H1 (cell line): ENCODE measurements at regions not wholly inside any gene's neighbourhood (a gene's known extent, or its start where the extent isn't known, plus 50 kb on each side); places are given as distances from the start of the nearest gene placed in this dataset.

Experiments
- CTCF ChIA-PET: fragments of 300-600 bp; sonication (Branson Sonifier 250); formaldehyde crosslinking; loops from one replicate; lab custom pipeline; 2021; ENCODE audit not compliant: partially characterized antibody; lab: Charles Lee
- POLR2A ChIA-PET: fragments of 300-600 bp; sonication (Branson Sonifier 250); formaldehyde crosslinking; loops from one replicate; lab custom pipeline; 2021; ENCODE audit warnings: inconsistent platforms; ENCODE audit not compliant: partially characterized antibody; lab: Charles Lee
- DNase-seq, 2 experiments: peaks; one replicate each; pipeline versions ENCODE4 v3.0.0 to v3.0.0-alpha.2; 2010 to 2022; ENCODE audit warnings: low spot score in 2 of 2, low read depth in 1 of 2, mixed read lengths in 1 of 2
- FAIRE-seq: peaks from 2 replicates; lab custom pipeline; 2011; peaks lifted over from hg19 to GRCh38; lab: Jason Lieb, UNC
- H2AFZ ChIP-seq: 2 replicates; pipeline ENCODE4 v1.8.1; 2012; ENCODE audit warnings: low read length, inconsistent platforms
- H2AK5ac ChIP-seq: 2 replicates; pipeline ENCODE4 v1.6.1; 2013; ENCODE audit warnings: low read depth, low read length
- H2BK120ac ChIP-seq: replicated peaks from 2 replicates; pipeline ENCODE3; 2013; ENCODE audit warnings: low read depth, low read length, inconsistent platforms
- H2BK12ac ChIP-seq: 2 replicates; pipeline ENCODE4 v1.6.1; 2013; ENCODE audit warnings: low read depth, low read length
- H2BK15ac ChIP-seq: 2 replicates; pipeline ENCODE4 v1.6.1; 2013; ENCODE audit warnings: low read length
- H2BK20ac ChIP-seq: 2 replicates; pipeline ENCODE4 v1.6.1; 2013; ENCODE audit warnings: low read length
- H2BK5ac ChIP-seq: 2 replicates; pipeline ENCODE4 v1.6.1; 2013; ENCODE audit warnings: low read depth, low read length
- H3K14ac ChIP-seq: 2 replicates; pipeline ENCODE4 v1.6.1; 2013; ENCODE audit warnings: inconsistent platforms; ENCODE audit not compliant: insufficient read length
- H3K18ac ChIP-seq: 2 replicates; pipeline ENCODE4 v1.6.1; 2013; ENCODE audit warnings: low read length; ENCODE audit errors: extremely low read depth
- H3K23ac ChIP-seq: 2 replicates; pipeline ENCODE4 v1.6.1; 2013; ENCODE audit warnings: inconsistent platforms; ENCODE audit not compliant: insufficient read length
- H3K23me2 ChIP-seq: 2 replicates; pipeline ENCODE4 v1.6.1; 2013; ENCODE audit warnings: low read depth, low read length
- H3K27ac ChIP-seq: 2 replicates; pipeline ENCODE4 v1.6.1; 2011; ENCODE audit warnings: low read depth, low read length, inconsistent platforms
- H3K27me3 ChIP-seq, 4 experiments: replicated peaks in 1 of 4; 1 replicate in 1 of 4; 2 replicates in 3 of 4; pipeline versions ENCODE4 v1.6.1 to v1.8.1; 2011 to 2013; ENCODE audit warnings: low read length in 3 of 4, mild to moderate bottlenecking in 3 of 4, inconsistent platforms in 2 of 4, mixed read lengths in 2 of 4, moderate library complexity in 1 of 4; ENCODE audit not compliant: control insufficient read depth in 3 of 4, insufficient read depth in 3 of 4; ENCODE audit errors: extremely low read depth in 1 of 4
- H3K36me3 ChIP-seq, 4 experiments: 2 replicates each; pipeline versions ENCODE4 v1.6.1 to v1.8.1; 2011 to 2013; ENCODE audit warnings: mild to moderate bottlenecking in 4 of 4, low read length in 3 of 4, moderate library complexity in 2 of 4, control low read depth in 1 of 4, inconsistent platforms in 1 of 4; ENCODE audit not compliant: insufficient read depth in 4 of 4, control insufficient read depth in 2 of 4
- H3K4ac ChIP-seq: replicated peaks from 2 replicates; pipeline ENCODE3; 2013; ENCODE audit warnings: low read length, low read depth, mixed read lengths, inconsistent platforms; ENCODE audit not compliant: insufficient read length
- H3K4me1 ChIP-seq, 4 experiments: replicated peaks in 1 of 4; 1 replicate in 1 of 4; 2 replicates in 3 of 4; pipeline versions ENCODE4 v1.6.1 to v1.8.1; 2011 to 2013; ENCODE audit warnings: low read length in 3 of 4, inconsistent platforms in 2 of 4, mixed read lengths in 1 of 4; ENCODE audit not compliant: insufficient read depth in 4 of 4, control insufficient read depth in 3 of 4
- H3K4me2 ChIP-seq, 2 experiments: 2 replicates each; pipeline versions ENCODE4 v1.6.1 to v1.8.1; 2011 to 2013; ENCODE audit warnings: low read depth in 2 of 2, low read length in 2 of 2, control low read depth in 1 of 2, inconsistent platforms in 1 of 2, mild to moderate bottlenecking in 1 of 2; ENCODE audit not compliant: insufficient read depth in 1 of 2
- H3K4me3 ChIP-seq, 4 experiments: fragments of 200-600, 300-600 bp in 1 of 4; sonication (generic), shearing (Covaris generic), sonication (Bioruptor Twin) in 1 of 4; 2 replicates each; pipeline versions ENCODE4 v1.5.1 to v1.8.1; 2011 to 2016; ENCODE audit warnings: low read length in 4 of 4, low read depth in 3 of 4, control low read depth in 2 of 4, inconsistent platforms in 2 of 4, mild to moderate bottlenecking in 2 of 4, mixed read lengths in 1 of 4, moderate library complexity in 1 of 4; ENCODE audit not compliant: insufficient read depth in 2 of 4; ENCODE audit errors: extremely low read depth in 1 of 4
- H3K56ac ChIP-seq: replicated peaks from 2 replicates; pipeline ENCODE3; 2013; ENCODE audit warnings: low read depth, mild to moderate bottlenecking, mixed read lengths, low read length, inconsistent platforms; ENCODE audit not compliant: insufficient read length
- H3K79me1 ChIP-seq: 2 replicates; pipeline ENCODE4 v1.6.1; 2013; ENCODE audit warnings: low read depth, low read length, control low read depth
- H3K79me2 ChIP-seq, 2 experiments: 2 replicates each; pipeline versions ENCODE4 v1.6.1 to v1.8.1; 2012 to 2013; ENCODE audit warnings: low read length in 2 of 2, mild to moderate bottlenecking in 2 of 2, inconsistent platforms in 1 of 2; ENCODE audit not compliant: insufficient read depth in 2 of 2, control insufficient read depth in 1 of 2
- H3K9ac ChIP-seq, 4 experiments: replicated peaks in 1 of 4; 1 replicate in 1 of 4; 2 replicates in 3 of 4; pipeline versions ENCODE4 v1.6.1 to v1.8.1; 2011 to 2013; ENCODE audit warnings: low read depth in 3 of 4, low read length in 3 of 4, control low read depth in 2 of 4, mild to moderate bottlenecking in 2 of 4, moderate library complexity in 2 of 4, inconsistent platforms in 1 of 4; ENCODE audit errors: extremely low read depth in 1 of 4
- H3K9me3 ChIP-seq, 2 experiments: 2 replicates each; pipeline versions ENCODE4 v1.6.1 to v1.8.1; 2012 to 2013; ENCODE audit warnings: mild to moderate bottlenecking in 2 of 2, moderate library complexity in 2 of 2, control low read depth in 1 of 2, inconsistent platforms in 1 of 2, low read depth in 1 of 2, low read length in 1 of 2, mixed read lengths in 1 of 2; ENCODE audit not compliant: insufficient read depth in 2 of 2
- H4K20me1 ChIP-seq, 2 experiments: replicated peaks in 1 of 2; 2 replicates each; pipeline versions ENCODE3 to v1.8.1; 2011 to 2013; ENCODE audit warnings: inconsistent platforms in 2 of 2, low read length in 2 of 2, mild to moderate bottlenecking in 1 of 2; ENCODE audit not compliant: insufficient read depth in 2 of 2, control insufficient read depth in 1 of 2
- H4K5ac ChIP-seq: 2 replicates; pipeline ENCODE4 v1.6.1; 2013; ENCODE audit warnings: low read length, low read depth, mixed read lengths, inconsistent platforms; ENCODE audit not compliant: insufficient read length
- H4K8ac ChIP-seq: 2 replicates; pipeline ENCODE4 v1.8.0; 2013; ENCODE audit warnings: mild to moderate bottlenecking, moderate library complexity, low read length, inconsistent platforms; ENCODE audit not compliant: insufficient read depth; ENCODE audit errors: extremely low read depth
- H4K91ac ChIP-seq: replicated peaks from 2 replicates; pipeline ENCODE3; 2013; ENCODE audit warnings: low read length, mixed read lengths, inconsistent platforms; ENCODE audit not compliant: insufficient read length
- E2F6 ChIP-seq: IDR thresholded peaks from 2 replicates; pipeline ENCODE4 v1.6.1; 2012; ENCODE audit warnings: inconsistent platforms
- POLR2A ChIP-seq, 2 experiments: IDR thresholded peaks; 1 replicate in 1 of 2; 2 replicates in 1 of 2; pipeline ENCODE4 v1.6.1; 2011; ENCODE audit warnings: low read depth in 2 of 2, low read length in 2 of 2, mild to moderate bottlenecking in 2 of 2; ENCODE audit errors: control extremely low read depth in 1 of 2
- POU5F1 ChIP-seq: IDR thresholded peaks from 2 replicates; pipeline ENCODE4 v1.6.1; 2011; ENCODE audit warnings: low read depth, mild to moderate bottlenecking, low read length, moderate library complexity
- SIRT6 ChIP-seq: IDR thresholded peaks from one replicate; pipeline ENCODE4 v1.7.1; 2012; ENCODE audit warnings: low read length, inconsistent platforms
- SP1 ChIP-seq: IDR thresholded peaks from 2 replicates; pipeline ENCODE4 v1.6.1; 2011; ENCODE audit warnings: low read depth, low read length
- WGBS, 2 experiments: shearing (Covaris generic) in 1 of 2; methylation state at CpG; one replicate each; pipeline versions ENCODE4 v1.1.6 to v1.1.7; 2013 to 2015; ENCODE audit warnings: low lambda C conversion rate in 2 of 2, mixed read lengths in 2 of 2, inconsistent platforms in 1 of 2, low coverage in 1 of 2, missing lambda C conversion rate in 1 of 2; ENCODE audit not compliant: insufficient replicate concordance in 2 of 2, insufficient coverage in 1 of 2, insufficient read length in 1 of 2; ENCODE audit errors: extremely low coverage in 1 of 2, missing lambda C conversion rate in 1 of 2; 5-methylcytosine and 5-hydroxymethylcytosine counted together

GRCh38 chr6:33923857-33924514 is 120.2 kb upstream of the MLN start:
- TF ChIP-seq SIRT6 = no peak
- TF ChIP-seq SP1 = no peak
- TF ChIP-seq E2F6 = no peak
- no peak for TF ChIP-seq POLR2A (IDR thresholded peaks at IDR 0.05; ENCODE audit: control extremely low read depth in 1 of 2, low read depth in 2 of 2, low read length in 2 of 2)
- TF ChIP-seq POU5F1 = no peak

More at GRCh38 chr6:33923857-33924514, 120.2 kb upstream of the MLN start:
- Histone ChIP-seq H3K18ac (no peak overlapping the region), H4K8ac (no peak overlapping the region), H3K56ac (no peak overlapping the region), H3K79me2 (no peaks in the 10 kb centered on the region), H4K5ac (no peak overlapping the region), H2AK5ac (peak overlapping the region; percentile 75; the same call in 1 of the 2 replicates), H2BK15ac (peak overlapping the region; percentile 12; the same call in 1 of the 2 replicates), H4K20me1 (no peaks in the 10 kb centered on the region), H3K4ac (peak overlapping the region; percentile 19), H3K14ac (no peak overlapping the region), H3K9ac (no peak overlapping the region), H3K23ac (no peak overlapping the region), H4K91ac (peak overlapping the region; percentile 17), H3K27me3 (peaks cover 0 to 3% (median 0%) of the 10 kb centered on the region in 4 experiments; a peak in 2 of 7 replicates), H2BK12ac (peak overlapping the region; percentile 60; the same call in 1 of the 2 replicates), H2BK5ac (no peak overlapping the region), H3K23me2 (no peaks in the 10 kb centered on the region), H3K4me3 (no peak overlapping the region), H3K79me1 (no peaks in the 10 kb centered on the region), H3K36me3 (no peaks in the 10 kb centered on the region), H3K9me3 (no peaks in the 10 kb centered on the region), H3K4me1 (peaks cover 0 to 14% (median 6%) of the 10 kb centered on the region in 4 experiments; a peak in 3 of 7 replicates), H3K4me2 (no peak overlapping the region), H3K27ac (no peak overlapping the region), H2BK20ac (no peak overlapping the region), H2AFZ (no peak overlapping the region), H2BK120ac (no peak overlapping the region)
- ChIA-PET CTCF (no interaction called here), POLR2A (no interaction called here)
- DNase-seq = no peak
- 76% methylated on average over 10 of the region's 10 CpGs; no CpG with 5 or more reads in 1 of the 2 experiments for WGBS, 2 experiments
- no peak for FAIRE-seq
